ENCODE measurements at regions not wholly inside any gene's neighbourhood (a gene's known extent, or its start where the extent isn't known, plus 50 kb on each side); places are given as distances from the start of the nearest gene placed in this dataset.

- no peak for TF ChIP-seq CTCF (IDR thresholded peaks at IDR 0.05)
- Mint-ChIP-seq H3K27ac (ENCODE audit: unreplicated experiment) (no peak overlapping the region), H3K27me3 (ENCODE audit: unreplicated experiment) (peaks cover 27% of the 10 kb centered on the region), H3K4me3 (ENCODE audit: unreplicated experiment) (no peak overlapping the region), H3K4me1 (ENCODE audit: unreplicated experiment) (peaks cover 14% of the 10 kb centered on the region), H3K36me3 (ENCODE audit: unreplicated experiment) (no peaks in the 10 kb centered on the region), H3K9me3 (ENCODE audit: unreplicated experiment) (peaks cover 10% of the 10 kb centered on the region)
- no peak for DNase-seq (ENCODE audit: extremely low spot score, unreplicated experiment)
Observed at GRCh38 chr1:147080006-147080661, 92.1 kb downstream of the PRKAB2 start.

GRCh38 chr1:147079400-147080005 lies 92.8 kb downstream of the PRKAB2 start:
- peaks cover 27% of the 10 kb centered on the region for H3K27me3 Mint-ChIP-seq (ENCODE audit: unreplicated experiment)
- H3K36me3 Mint-ChIP-seq (ENCODE audit: unreplicated experiment): no peaks in the 10 kb centered on the region
- TF ChIP-seq CTCF (IDR thresholded peaks at IDR 0.05): no peak
- H3K27ac Mint-ChIP-seq (ENCODE audit: unreplicated experiment): no peak overlapping the region
- no peak for DNase-seq (ENCODE audit: extremely low spot score, unreplicated experiment)
- H3K4me1 Mint-ChIP-seq (ENCODE audit: unreplicated experiment): peaks cover 8% of the 10 kb centered on the region
- peaks cover 10% of the 10 kb centered on the region for H3K9me3 Mint-ChIP-seq (ENCODE audit: unreplicated experiment)
- H3K4me3 Mint-ChIP-seq (ENCODE audit: unreplicated experiment): no peak overlapping the region

GRCh38 chr1:147078606-147079399 lies 93.5 kb downstream of the PRKAB2 start:
- Mint-ChIP-seq H3K27me3 (ENCODE audit: unreplicated experiment) (peaks cover 29% of the 10 kb centered on the region), H3K4me1 (ENCODE audit: unreplicated experiment) (peaks cover 3% of the 10 kb centered on the region), H3K4me3 (ENCODE audit: unreplicated experiment) (no peak overlapping the region), H3K9me3 (ENCODE audit: unreplicated experiment) (peaks cover 10% of the 10 kb centered on the region), H3K27ac (ENCODE audit: unreplicated experiment) (no peak overlapping the region), H3K36me3 (ENCODE audit: unreplicated experiment) (no peaks in the 10 kb centered on the region)
- no peak for TF ChIP-seq CTCF (IDR thresholded peaks at IDR 0.05)
- DNase-seq (ENCODE audit: extremely low spot score, unreplicated experiment): no peak

GRCh38 chr1:147077936-147078605 lies 94.2 kb downstream of the PRKAB2 start:
- H3K9me3 Mint-ChIP-seq (ENCODE audit: unreplicated experiment): peaks cover 10% of the 10 kb centered on the region
- H3K27ac Mint-ChIP-seq (ENCODE audit: unreplicated experiment): no peak overlapping the region
- H3K36me3 Mint-ChIP-seq (ENCODE audit: unreplicated experiment): no peaks in the 10 kb centered on the region
- no peak for TF ChIP-seq CTCF (IDR thresholded peaks at IDR 0.05)
- no peak for DNase-seq (ENCODE audit: extremely low spot score, unreplicated experiment)
- H3K4me3 Mint-ChIP-seq (ENCODE audit: unreplicated experiment): no peak overlapping the region
- H3K4me1 Mint-ChIP-seq (ENCODE audit: unreplicated experiment): no peaks in the 10 kb centered on the region
- peaks cover 29% of the 10 kb centered on the region for H3K27me3 Mint-ChIP-seq (ENCODE audit: unreplicated experiment)
